ENCODE measurements at regions not wholly inside any gene's neighbourhood (a gene's known extent, or its start where the extent isn't known, plus 50 kb on each side); places are given as distances from the start of the nearest gene placed in this dataset.

GRCh38 chr16:50888486-50889261 is 146.8 kb downstream of the CYLD start:
- DNase-seq (ENCODE audit: low spot score in 2 of 2) = no peak
- Histone ChIP-seq H3K27me3 (no peaks in the 10 kb centered on the region), H3K36me3 (no peaks in the 10 kb centered on the region), H3K27ac (no peak overlapping the region), H3K4me1 (no peaks in the 10 kb centered on the region), H3K4me3 (no peak overlapping the region), H3K9me3 (no peaks in the 10 kb centered on the region)
- 83 to 84% methylated on average over 9 of the region's 9 CpGs for WGBS, 2 donors
- TF ChIP-seq POLR2A (IDR thresholded peaks at IDR 0.05) (no peak), CTCF (IDR thresholded peaks at IDR 0.05) (no peak), EP300 (IDR thresholded peaks at IDR 0.05) (no peak)

GRCh38 chr16:50887500-50888298 is 145.8 kb downstream of the CYLD start:
- WGBS, 2 donors = 68 to 70% methylated on average over 11 of the region's 11 CpGs
- TF ChIP-seq CTCF (IDR thresholded peaks at IDR 0.05) = no peak
- no peaks in the 10 kb centered on the region for H3K36me3 ChIP-seq

GRCh38 chr16:50884066-50884860 is 142.4 kb downstream of the CYLD start:
- no peak for DNase-seq (ENCODE audit: low spot score in 2 of 2)

More at GRCh38 chr16:50887500-50888298, 145.8 kb downstream of the CYLD start:
- Histone ChIP-seq H3K27ac (no peak overlapping the region), H3K4me1 (no peaks in the 10 kb centered on the region), H3K9me3 (peaks cover 0 to 3% (median 0%) of the 10 kb centered on the region in 4 donors), H3K27me3 (no peaks in the 10 kb centered on the region), H3K4me3 (no peak overlapping the region)
- no peak for DNase-seq (ENCODE audit: low spot score in 2 of 2)

GRCh38 chr16:50881956-50882355 is 140.1 kb downstream of the CYLD start:
- Histone ChIP-seq H3K4me1 (peaks cover 0 to 12% (median 0%) of the 10 kb centered on the region in 4 donors), H3K27me3 (no peaks in the 10 kb centered on the region), H3K36me3 (no peaks in the 10 kb centered on the region), H3K27ac (no peak overlapping the region), H3K9me3 (peaks cover 0 to 3% (median 0%) of the 10 kb centered on the region in 4 donors), H3K4me3 (no peak overlapping the region)
- TF ChIP-seq POLR2A (IDR thresholded peaks at IDR 0.05) = no peak
- TF ChIP-seq CTCF (IDR thresholded peaks at IDR 0.05) = no peak
- no peak for TF ChIP-seq EP300 (IDR thresholded peaks at IDR 0.05)
- DNase-seq (ENCODE audit: low spot score in 2 of 2) = no peak
- 77 to 80% methylated on average over 9 of the region's 9 CpGs for WGBS, 2 donors

More at GRCh38 chr16:50884066-50884860, 142.4 kb downstream of the CYLD start:
- TF ChIP-seq POLR2A (IDR thresholded peaks at IDR 0.05) = no peak
- no peak for TF ChIP-seq CTCF (IDR thresholded peaks at IDR 0.05)
- no peak for TF ChIP-seq EP300 (IDR thresholded peaks at IDR 0.05)
- Histone ChIP-seq H3K27me3 (no peaks in the 10 kb centered on the region), H3K9me3 (peaks cover 0 to 3% (median 0%) of the 10 kb centered on the region in 4 donors), H3K36me3 (no peaks in the 10 kb centered on the region), H3K4me3 (no peak overlapping the region), H3K4me1 (peaks cover 0 to 12% (median 0%) of the 10 kb centered on the region in 4 donors), H3K27ac (no peak overlapping the region)
- WGBS, 2 donors = 57 to 61% methylated on average over 19 to 22 of the region's 22 CpGs

Measured in tibial nerve (tissue), 4 donors.